Endothelial cell of umbilical vein (primary cell): ENCODE measurements at regions not wholly inside any gene's neighbourhood (a gene's known extent, or its start where the extent isn't known, plus 50 kb on each side); places are given as distances from the start of the nearest gene placed in this dataset.

Experiments
- EZH2 ChIP-seq: IDR thresholded peaks from 2 replicates; pipeline ENCODE4 v1.6.1; 2012; ENCODE audit warnings: borderline replicate concordance, low read depth, mild to moderate bottlenecking, moderate library complexity, low read length, inconsistent platforms; ENCODE audit not compliant: severe bottlenecking
- FOS ChIP-seq: IDR thresholded peaks from 2 replicates; pipeline ENCODE4 v1.6.1; 2011; ENCODE audit warnings: mild to moderate bottlenecking, low read length, moderate library complexity, borderline replicate concordance; ENCODE audit not compliant: insufficient read depth
- POLR2A ChIP-seq: IDR thresholded peaks from 2 replicates; pipeline ENCODE4 v1.6.1; 2012; ENCODE audit warnings: low read depth, mild to moderate bottlenecking, control low read depth, low read length
- TF ChIP-seq, protein P1 (sequence below), 2 donors: IDR thresholded peaks; 1 replicate in 1 of 2; 2 replicates in 1 of 2; pipeline ENCODE4 v1.5.1; 2011; ENCODE audit warnings: low read length in 2 of 2, mild to moderate bottlenecking in 2 of 2, moderate library complexity in 2 of 2, control low read depth in 1 of 2, inconsistent platforms in 1 of 2, low read depth in 1 of 2; ENCODE audit not compliant: insufficient read depth in 1 of 2; ENCODE audit errors: extremely low read depth in 1 of 2

DNA sequence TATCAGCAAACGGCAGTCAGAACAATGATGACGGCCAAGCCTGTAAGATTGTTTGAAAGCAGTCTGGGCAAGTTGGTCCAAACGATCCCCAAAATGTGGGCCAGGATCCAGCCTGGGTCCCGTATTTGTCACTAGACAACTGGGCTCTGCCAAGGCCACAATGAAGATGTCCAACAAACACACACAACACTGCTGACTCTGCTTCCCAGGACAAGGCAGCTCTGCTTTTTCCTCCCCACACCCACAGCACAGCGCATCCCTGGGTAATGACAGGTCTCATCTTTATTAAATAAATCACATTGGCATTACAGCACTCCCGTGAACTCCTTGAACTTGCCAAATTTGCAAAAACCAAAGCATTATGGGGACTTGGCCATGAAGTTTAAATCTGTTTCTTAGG, 424.1 kb upstream of the ACTBL2 start:
- no peak for TF ChIP-seq POLR2A
- TF ChIP-seq FOS = no peak
- TF ChIP-seq EZH2 = no peak
- TF ChIP-seq, protein P1, sequence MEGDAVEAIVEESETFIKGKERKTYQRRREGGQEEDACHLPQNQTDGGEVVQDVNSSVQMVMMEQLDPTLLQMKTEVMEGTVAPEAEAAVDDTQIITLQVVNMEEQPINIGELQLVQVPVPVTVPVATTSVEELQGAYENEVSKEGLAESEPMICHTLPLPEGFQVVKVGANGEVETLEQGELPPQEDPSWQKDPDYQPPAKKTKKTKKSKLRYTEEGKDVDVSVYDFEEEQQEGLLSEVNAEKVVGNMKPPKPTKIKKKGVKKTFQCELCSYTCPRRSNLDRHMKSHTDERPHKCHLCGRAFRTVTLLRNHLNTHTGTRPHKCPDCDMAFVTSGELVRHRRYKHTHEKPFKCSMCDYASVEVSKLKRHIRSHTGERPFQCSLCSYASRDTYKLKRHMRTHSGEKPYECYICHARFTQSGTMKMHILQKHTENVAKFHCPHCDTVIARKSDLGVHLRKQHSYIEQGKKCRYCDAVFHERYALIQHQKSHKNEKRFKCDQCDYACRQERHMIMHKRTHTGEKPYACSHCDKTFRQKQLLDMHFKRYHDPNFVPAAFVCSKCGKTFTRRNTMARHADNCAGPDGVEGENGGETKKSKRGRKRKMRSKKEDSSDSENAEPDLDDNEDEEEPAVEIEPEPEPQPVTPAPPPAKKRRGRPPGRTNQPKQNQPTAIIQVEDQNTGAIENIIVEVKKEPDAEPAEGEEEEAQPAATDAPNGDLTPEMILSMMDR (IDR thresholded peaks at IDR 0.05; ENCODE audit: extremely low read depth in 1 of 2, insufficient read depth in 1 of 2, low read depth in 1 of 2, low read length in 2 of 2) = no peak
